ENCODE measurements at regions not wholly inside any gene's neighbourhood (a gene's known extent, or its start where the extent isn't known, plus 50 kb on each side); places are given as distances from the start of the nearest gene placed in this dataset.
"Not testable (repeated sequence)": the region's sequence is repeated elsewhere in the genome, so short reads cannot be mapped to it uniquely, and the experiment has no call there.

DNA sequence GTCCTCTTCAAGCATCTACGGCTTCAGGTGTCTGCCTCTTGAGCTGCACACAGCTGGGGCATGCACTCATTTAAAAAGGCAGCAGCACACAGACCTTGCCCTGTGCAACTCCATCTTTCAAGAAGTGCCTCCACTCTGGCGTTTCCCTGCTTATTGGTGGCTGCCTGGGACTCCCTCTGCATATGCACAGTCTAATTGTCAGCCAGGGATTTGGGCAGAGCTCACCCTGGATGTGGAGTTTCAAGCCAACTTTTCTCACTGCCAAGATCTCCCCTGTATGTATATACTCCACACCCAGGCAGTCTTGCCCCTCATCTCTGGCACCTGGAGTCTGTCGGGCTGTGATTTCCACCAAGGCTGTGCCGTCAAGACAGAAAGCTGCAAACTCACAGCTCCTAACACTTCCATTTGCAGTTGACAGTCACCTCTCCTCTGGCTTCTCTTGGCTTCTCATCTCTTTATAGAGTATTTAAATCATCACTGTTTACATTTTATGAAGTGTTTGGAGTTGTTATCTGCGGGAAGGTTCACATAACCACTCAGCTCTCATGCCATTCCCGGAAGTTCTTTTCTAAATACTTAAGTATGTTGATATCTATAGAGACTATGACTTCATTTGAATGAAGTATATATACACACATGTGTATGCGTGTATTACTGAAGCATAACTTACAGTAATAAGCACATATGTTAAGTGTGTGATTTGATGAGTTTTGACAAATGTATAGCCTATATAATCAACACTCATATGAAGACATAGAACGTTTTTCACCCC is 128.2 kb downstream of the NPIPB11 start:
- not testable (repeated sequence) for DNase-seq (ENCODE audit: low read depth in 1 of 2, low spot score in 1 of 2)

DNA sequence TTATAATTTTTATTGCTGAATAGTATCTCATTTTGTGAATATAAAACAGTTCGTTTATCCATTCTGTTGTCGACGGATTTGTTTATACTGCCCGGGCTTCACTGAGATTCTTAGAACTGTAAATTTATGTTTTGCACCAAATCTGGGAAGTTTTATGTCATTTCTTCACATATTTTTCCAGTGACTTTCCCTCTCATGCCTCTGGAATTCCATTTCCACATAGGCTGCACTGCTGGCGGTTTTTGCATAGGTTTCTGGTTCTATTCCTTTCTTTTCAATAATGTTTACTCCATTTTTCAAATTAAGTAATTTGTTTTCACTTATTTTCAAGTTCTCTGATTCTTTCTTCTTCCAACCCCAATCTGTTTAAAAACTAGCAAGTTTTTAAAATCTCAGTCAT is 130.1 kb downstream of the NPIPB11 start:
- DNase-seq (ENCODE audit: low read depth in 1 of 2, low spot score in 1 of 2), result not testable (repeated sequence)

DNA sequence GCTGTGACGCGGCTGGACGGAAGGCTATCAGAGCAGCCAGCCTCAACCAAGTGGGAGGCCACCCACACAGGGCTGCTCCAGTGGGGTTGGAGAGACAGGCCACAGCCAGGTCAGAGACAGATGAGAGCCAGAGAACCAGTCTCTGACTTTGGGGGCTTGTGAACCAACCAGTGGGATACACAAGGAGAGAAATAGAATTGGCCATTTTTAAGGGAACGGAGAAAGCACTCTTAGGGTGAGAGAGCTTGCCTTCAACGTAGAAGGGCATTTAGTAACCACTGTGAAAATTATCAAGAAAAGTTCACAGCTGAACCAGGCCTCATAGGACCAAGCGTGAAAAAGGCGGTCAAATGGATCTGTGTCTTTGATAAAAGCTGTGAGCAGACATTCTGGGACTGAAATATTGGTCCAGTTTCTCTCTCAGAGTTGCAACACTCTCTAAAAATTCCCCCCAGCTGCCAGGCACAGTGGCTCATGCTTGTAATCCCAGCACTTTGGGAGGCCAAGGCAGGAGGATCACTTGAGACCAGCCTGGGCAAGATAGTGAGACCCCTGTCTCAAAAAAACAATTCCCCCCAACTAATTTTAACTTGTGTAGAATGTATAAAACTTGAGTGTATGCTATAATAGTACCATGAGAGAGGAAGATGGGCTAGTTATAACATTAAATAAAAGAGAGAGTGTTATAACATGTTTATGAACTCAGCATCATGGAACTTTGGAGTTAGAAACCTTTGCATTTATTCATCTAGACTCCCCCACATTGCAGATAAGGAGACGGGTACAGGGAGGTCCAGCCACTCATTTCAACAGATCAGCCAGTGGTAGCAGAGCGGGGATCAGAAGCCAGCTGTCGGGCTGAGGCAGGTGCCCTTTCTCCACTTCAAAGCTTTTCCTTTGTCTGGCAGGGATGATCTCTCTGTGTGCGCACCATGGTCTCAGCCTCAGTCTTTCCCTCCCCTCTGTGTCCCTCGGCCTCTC is 132.2 kb downstream of the NPIPB11 start:
- DNase-seq (ENCODE audit: low read depth in 1 of 2, low spot score in 1 of 2), result not testable (repeated sequence)

DNA sequence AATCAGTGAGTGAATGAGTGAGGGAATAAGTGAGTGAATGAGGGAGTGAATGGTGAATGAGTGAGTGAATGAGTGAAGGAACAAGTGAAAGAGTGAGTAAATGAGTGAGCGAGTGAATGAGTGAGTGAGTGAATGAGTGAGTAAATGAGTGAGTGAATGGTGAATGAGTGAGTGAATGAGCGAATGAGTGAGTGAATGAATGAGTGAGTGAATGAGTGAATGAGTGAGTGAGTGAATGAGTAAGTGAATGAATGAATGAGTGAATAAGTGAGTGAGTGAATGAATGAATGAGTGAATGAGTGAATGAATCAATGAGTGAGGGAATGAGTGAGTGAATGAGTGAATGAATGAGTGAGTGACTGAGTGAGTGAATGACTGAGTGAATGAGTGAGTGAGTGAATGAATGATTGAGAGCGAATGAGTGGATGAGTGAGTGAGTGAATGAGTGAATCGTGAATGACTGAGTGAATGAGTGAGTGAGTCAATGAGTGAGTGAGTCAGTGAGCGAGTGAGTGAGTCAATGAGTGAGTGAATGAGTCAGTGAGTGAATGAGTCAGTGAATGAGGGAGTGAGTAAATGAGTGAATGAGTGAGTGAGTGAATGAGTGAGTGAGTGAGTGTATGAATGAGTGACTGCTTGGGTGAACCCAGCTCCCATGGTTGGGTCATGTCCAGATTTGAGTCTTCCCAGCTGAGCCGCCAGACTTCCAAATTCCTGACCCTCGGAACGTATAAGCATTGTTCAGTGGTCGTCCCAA is 133.0 kb downstream of the NPIPB11 start:
- not testable (repeated sequence) for DNase-seq (ENCODE audit: low read depth in 1 of 2, low spot score in 1 of 2)

DNA sequence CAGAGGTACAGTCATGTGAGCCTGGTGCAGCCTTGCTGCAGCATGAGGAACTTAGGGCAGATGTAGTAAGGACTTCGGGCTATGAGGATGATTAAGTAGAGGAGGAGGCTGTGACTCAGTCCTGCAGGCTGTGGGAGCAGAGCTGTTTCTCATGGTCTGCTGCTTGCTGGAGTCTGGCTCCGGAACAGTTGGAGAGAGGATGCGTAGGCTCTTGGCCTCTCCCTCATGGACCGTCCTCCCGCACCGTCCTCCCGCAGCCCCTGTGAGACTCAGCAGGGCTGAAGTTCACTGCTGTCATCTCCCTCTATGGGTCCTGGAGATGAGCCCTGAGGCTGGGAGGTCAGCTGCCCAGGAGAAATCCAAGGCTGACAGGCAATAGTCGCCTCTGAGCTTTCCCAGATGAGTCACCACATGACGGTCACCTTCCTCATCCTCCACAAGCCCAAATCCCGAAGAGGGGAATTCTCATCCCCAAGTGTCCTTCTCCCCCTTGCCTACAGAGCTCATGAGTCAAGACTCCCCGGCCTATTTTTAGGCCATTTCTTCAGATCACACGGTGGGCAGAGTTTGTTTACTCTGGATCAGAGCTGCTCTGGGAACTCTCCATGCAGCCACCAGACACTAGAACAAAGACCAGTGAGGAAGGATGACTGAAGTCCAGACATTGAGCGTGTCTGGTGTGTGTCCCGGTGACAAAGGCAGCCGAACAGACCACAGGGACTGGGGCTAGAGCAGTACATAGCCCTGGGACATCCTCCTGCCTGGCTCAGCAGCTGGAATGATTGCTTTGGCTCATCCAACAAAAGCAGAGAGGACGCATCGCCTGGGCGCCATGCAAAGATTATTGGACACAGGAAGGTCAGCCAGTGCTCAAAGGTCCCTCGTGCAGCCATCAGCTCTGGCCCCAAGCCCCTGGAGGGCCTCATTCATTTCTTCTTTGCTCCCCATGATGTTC is 134.5 kb downstream of the NPIPB11 start:
- not testable (repeated sequence) for DNase-seq (ENCODE audit: low read depth in 1 of 2, low spot score in 1 of 2)

DNA sequence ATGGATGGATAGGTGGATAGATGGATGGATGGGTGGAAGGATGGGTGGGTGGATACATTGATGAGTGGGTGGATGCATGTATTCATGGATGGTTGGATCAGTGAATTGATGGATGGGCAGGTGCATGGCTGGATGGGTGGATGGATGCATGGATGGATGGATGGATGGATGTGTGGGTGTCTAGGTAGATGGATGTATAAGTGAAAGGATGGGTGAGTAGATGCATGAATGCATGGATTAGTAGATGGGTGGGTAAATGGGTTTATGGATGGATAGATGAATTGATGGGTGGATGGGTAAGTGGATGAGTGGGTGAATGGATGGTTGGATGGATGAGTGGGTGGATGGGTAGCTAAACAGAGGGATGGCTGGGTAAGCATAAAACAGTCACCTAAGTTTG is 135.6 kb downstream of the NPIPB11 start:
- not testable (repeated sequence) for DNase-seq (ENCODE audit: low read depth in 1 of 2, low spot score in 1 of 2)

DNA sequence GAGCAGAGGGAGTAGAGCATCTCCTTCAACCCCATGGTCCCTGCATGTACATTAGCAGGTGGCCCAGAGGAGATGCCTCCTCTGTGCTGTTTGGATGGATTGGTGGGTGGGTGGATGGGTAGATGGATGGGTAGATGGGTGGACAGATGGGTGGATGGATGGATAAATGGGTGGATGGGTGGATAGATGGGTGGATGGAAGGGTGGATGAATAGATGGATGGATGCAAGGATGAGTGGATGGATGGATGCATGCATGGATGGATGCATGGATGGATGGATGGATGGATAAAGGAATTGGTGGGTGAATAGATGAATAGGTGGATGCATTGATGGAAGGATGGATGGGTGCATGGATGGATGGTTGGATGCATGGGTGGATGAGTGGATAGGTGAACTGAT is 136.5 kb downstream of the NPIPB11 start:
- not testable (repeated sequence) for DNase-seq (ENCODE audit: low read depth in 1 of 2, low spot score in 1 of 2)

DNA sequence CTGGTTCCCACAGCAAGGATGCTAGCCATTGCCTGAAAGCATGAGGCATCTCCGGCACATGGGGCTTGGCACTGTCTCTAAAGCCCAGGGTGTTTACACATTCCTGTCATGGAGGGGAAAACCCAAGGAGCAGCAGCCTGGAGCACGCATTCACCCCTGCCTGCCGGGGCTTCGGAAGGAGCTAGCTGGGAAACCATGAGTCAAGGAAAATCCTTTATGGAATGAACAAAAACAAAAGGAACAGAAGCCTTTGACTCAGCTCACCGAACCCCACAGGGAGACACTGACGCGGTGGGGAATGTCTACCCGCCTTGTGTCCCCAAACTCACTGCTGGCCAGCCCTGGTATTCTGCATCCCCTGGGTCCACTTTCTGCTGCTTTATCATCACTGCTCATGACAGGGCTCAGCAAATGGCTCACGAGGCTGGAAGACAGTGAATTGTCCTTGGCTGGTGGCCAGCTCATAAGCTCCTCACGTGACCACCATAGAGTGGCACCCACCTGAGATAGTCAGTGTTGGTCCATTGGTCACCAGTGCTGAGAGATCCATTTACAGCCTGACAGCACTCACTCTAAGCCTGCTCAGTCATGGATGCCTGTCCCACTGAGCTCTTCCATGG is 137.2 kb downstream of the NPIPB11 start:
- DNase-seq (ENCODE audit: low read depth in 1 of 2, low spot score in 1 of 2), result not testable (repeated sequence)

DNA sequence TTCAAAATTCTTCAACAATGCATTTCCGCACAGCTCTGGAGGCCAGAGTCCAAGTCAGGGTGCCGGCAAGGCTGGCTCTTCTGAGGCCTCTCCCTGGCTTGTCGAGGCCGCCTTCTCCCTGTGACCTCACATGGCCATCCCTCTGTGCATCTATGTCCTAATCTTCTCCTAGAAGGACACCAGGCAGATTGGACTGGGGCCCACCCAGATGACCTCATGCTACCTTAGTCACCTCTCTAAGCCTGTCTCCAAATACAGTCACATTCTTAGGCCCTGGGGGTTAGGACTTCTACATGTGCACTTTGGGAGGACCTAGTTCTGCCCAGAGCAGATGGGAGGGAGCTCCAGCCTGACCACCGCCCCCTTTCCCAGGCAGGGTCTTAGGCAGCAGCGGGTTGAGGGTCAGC is 137.7 kb downstream of the NPIPB11 start:
- not testable (repeated sequence) for DNase-seq (ENCODE audit: low read depth in 1 of 2, low spot score in 1 of 2)

DNA sequence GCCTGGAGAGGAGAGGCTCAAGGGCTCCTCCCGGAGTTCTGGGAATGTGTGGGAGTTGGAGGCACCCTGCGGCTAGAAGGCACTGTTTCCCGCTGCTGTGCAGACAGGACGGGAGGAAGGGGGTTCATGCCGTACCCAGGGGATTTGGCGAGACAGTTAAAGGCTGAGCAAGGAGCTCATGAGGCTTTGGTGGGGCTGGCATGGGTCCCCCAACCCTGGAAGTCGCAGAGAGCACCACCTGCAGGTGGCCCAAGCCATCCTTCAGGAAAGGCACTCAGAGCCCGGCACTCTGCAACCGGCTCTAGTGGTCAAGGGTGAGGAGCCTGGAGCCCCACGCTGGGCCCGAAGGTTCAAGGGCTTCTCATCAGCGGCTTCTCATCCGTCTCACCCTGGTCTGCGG is 138.2 kb downstream of the NPIPB11 start:
- not testable (repeated sequence) for DNase-seq (ENCODE audit: low read depth in 1 of 2, low spot score in 1 of 2)

DNA sequence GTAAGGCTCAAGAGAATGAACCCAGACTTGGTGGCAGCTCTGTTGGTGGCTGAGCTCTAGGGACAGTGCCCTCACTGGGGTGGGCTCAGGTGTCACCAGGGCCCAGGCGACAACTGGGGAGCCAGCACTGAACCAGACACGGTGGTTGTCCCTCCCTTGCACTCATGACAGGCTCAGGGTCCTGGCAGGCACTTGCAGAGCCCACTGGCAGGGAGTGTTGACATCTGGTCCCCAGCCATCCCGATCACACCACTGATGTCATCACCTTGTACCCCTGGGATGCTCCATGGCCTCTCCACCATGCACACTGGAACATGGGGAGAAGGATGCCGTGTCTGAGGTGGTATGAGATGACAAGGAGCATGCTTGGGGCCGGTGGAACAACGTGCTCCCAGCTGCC is 138.6 kb downstream of the NPIPB11 start:
- DNase-seq (ENCODE audit: low read depth in 1 of 2, low spot score in 1 of 2), result not testable (repeated sequence)

DNA sequence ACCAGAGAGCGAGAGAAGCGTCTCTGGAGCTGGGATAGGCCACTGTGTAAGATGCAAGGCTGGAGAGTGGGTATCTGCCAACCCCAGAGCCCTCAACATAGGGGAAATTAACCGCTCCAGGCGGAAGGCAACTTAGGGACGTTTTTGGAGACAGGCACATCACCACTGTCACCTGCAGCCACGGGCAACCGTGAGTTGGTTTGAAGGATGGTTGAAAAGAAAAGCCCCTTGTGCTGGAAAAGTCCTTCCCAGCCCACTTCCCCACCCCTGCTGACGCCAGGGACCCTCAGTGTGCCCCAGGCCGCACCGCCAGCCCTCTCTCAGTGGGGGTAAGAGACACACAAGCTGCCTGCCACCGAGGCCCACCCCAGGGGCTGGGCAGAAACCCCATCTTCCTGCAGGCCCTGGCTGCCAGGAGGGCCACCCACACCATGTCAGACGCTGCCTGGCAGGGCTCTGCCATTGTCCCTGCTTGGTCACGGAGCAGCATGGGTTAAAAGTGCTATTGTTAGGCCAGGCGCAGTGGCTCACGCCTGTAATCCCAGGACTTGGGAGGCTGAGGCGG is 139.4 kb downstream of the NPIPB11 start:
- DNase-seq (ENCODE audit: low read depth in 1 of 2, low spot score in 1 of 2), result not testable (repeated sequence)

DNA sequence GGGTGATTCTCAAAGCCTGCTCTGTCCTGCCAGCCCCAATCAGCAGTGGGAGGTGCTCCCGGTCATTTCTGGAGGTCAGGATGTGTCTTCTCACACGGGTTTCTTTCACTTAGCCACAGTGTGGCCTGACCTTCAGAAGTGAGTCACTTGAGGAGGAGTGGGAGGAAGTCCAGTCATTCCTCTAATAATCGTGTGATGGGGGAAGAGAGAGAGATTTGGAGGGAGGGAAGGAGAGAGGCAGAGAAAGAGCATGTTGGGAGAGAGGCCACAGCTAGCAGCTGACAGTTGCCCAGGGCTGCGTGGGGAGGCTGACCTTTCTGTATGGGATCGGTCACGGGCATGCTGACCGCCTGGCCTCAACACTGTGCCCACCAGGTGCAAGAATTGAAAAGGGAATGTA is 139.9 kb downstream of the NPIPB11 start:
- not testable (repeated sequence) for DNase-seq (ENCODE audit: low read depth in 1 of 2, low spot score in 1 of 2)

DNA sequence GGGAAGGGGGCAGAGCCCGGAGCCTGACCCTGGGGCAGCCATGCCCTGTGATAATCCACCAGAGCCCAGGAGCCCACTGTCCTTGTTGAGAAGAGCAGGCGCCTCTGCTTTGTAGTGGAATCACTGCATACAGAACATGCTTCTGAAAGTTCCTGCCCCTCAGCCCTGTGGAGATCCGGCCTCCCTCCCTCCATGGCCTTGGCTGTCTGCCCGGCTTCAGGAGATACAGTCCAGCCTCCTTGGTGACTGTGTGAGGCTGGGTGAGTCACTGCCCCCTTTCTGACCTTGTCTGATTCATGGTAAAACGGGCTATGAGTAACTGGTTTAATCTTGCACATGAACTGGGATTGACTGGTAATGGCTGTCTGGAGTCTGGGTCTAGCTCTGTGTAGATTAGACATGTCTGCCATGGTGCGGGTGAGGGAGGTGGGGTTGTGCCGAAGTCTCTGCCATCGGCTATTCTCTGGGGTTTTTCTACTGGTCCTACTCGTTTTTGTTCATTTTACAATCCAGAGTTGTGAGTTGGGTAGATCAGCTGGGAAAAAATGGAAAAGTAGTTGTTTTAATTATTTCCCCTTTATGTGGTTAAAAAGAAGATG is 141.2 kb downstream of the NPIPB11 start:
- DNase-seq (ENCODE audit: low read depth in 1 of 2, low spot score in 1 of 2), result not testable (repeated sequence)

DNA sequence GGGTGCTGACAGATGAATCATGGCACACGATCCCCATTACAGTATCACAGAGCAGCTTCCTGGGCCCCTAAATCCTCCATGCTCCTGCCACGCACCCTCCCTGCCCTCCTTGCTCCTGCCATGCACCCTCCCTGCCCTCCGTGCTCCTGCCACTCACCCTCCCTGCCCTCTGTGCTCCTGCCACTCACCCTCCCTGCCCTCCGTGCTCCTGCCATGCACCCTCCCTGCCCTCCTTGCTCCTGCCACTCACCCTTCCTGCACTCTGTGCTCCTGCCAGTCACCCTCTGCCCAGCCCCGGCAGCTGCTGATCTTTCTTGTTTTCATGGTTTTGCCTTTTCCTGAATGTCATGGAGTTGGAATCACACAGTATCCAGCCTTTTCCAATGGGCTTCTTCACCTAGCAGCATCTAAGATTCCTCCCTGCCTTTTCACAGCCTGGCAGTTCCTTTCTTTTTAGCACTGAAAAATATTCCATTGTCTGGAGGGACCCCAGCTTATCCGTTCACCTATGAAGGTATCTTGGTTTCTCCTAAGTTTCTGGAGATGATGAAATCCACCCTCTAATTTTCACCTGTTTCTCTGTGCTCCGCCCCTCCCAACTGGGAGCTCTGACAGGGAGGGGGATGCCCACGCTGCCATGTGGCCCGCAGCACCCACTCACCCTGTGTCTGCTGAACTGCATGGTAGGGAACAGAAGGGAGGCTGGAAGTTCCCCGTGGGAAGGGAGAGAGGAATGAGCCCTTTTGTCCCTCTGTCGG is 142.3 kb downstream of the NPIPB11 start:
- DNase-seq (ENCODE audit: low read depth in 1 of 2, low spot score in 1 of 2), result not testable (repeated sequence)

DNA sequence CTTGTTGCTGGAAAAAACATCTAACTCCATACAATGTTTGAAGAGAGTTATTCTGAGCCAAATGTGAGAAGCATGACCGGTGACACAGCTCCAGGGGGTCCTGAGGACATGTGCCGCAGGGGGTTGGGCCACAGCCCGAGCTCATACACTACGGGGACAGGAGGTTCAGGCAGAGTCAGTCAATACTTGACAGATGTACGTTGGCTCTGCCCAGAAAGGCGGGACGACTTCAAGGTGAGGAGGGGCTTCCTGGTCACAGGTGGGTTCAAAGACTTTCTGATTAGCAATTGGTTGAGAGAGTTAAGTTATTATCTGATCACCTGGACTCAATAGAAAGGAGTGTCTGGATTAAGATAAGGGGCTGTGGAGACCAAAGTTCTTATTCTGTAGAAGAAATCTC is 143.8 kb downstream of the NPIPB11 start:
- DNase-seq (ENCODE audit: low read depth in 1 of 2, low spot score in 1 of 2), result not testable (repeated sequence)

DNA sequence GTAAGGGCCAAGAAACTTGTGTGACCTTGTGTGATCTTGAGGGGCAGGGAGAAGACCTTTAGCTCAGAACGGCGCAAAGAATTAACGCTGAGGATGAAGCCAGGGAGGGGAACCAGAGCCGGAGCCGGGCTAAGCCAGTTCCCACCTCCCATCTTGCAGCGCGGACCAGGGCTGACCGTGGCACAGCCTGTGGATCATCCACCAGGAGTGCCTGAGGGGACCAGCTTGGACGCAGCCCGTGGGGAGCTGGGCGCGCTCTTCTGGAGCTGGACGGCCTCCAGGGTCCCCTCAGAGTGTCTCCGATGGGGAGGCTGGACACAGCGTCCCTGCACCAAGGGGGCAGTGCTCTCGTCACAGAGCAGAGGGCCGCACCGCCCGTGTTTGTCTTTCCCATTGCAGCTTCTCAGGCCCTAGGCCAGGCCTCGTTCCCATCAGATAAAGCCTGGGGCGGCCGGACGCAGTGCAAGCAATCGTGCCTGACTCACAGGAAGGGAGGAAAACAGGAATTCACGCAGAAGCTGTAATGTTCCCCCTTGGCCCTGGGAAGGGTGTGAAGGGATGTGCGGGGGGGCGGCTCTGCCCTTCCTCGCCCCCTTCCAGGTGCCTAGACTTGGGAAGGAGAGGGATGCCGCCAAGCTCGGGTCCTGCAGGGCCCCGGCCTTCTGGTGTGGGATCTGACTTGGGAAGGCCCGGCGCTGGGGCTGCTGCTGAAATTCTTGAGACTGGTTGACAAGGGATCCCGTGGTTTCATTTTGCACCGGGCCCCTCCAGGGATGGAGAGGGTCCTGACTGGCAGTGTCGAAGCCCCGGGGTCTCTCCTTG is 144.9 kb downstream of the NPIPB11 start:
- DNase-seq (ENCODE audit: low read depth in 1 of 2, low spot score in 1 of 2), result not testable (repeated sequence)
